GM08714 (cell line): ENCODE measurements at regions not wholly inside any gene's neighbourhood (a gene's known extent, or its start where the extent isn't known, plus 50 kb on each side); places are given as distances from the start of the nearest gene placed in this dataset.
"Not testable (repeated sequence)": the region's sequence is repeated elsewhere in the genome, so short reads cannot be mapped to it uniquely, and the experiment has no call there.

ENCODE experiments used
- H3K4me3 ChIP-seq: fragments of 200-500 bp; sonication (Bioruptor generic); 2 replicates; pipeline ENCODE4 v1.5.1; 2014; ENCODE audit warnings: mild to moderate bottlenecking, low read length, inconsistent platforms
- ZNF274 ChIP-seq: IDR thresholded peaks from 2 replicates; pipeline ENCODE4 v1.6.1; 2012; ENCODE audit warnings: mild to moderate bottlenecking, low read depth, low read length

GRCh38 chr12:105622220-105622619 is 291.7 kb downstream of the C12orf75 start:
- H3K4me3 ChIP-seq = no peak overlapping the region
- no peak for TF ChIP-seq ZNF274

- TF ChIP-seq ZNF274 = no peak
- no peak overlapping the region for H3K4me3 ChIP-seq
Observed at GRCh38 chr12:105622846-105623736, 292.6 kb downstream of the C12orf75 start.

- TF ChIP-seq ZNF274 = no peak
- H3K4me3 ChIP-seq = no peak overlapping the region
Observed at GRCh38 chr12:105626653-105627052, 296.2 kb downstream of the C12orf75 start.

- no peak for TF ChIP-seq ZNF274
- H3K4me3 ChIP-seq = no peak overlapping the region
Observed at GRCh38 chr12:105637470-105637869, 307.0 kb downstream of the C12orf75 start.

GRCh38 chr12:105640761-105641160 is 310.3 kb downstream of the C12orf75 start:
- TF ChIP-seq ZNF274 = no peak

GRCh38 chr12:105641749-105642148 is 311.3 kb downstream of the C12orf75 start:
- no peak for TF ChIP-seq ZNF274
- H3K4me3 ChIP-seq = no peak overlapping the region

More at GRCh38 chr12:105640761-105641160, 310.3 kb downstream of the C12orf75 start:
- no peak overlapping the region for H3K4me3 ChIP-seq

GRCh38 chr12:105644770-105645169 is 314.3 kb downstream of the C12orf75 start:
- no peak for TF ChIP-seq ZNF274

GRCh38 chr12:105654606-105655005 is 324.1 kb downstream of the C12orf75 start:
- no peak for TF ChIP-seq ZNF274
- no peak overlapping the region for H3K4me3 ChIP-seq

More at GRCh38 chr12:105644770-105645169, 314.3 kb downstream of the C12orf75 start:
- H3K4me3 ChIP-seq = no peak overlapping the region

GRCh38 chr12:105658389-105658788 is 327.9 kb downstream of the C12orf75 start:
- TF ChIP-seq ZNF274 = no peak
- no peak overlapping the region for H3K4me3 ChIP-seq

- no peak overlapping the region for H3K4me3 ChIP-seq
- TF ChIP-seq ZNF274 = no peak
Observed at GRCh38 chr12:105659355-105660075, 329.0 kb downstream of the C12orf75 start.

GRCh38 chr12:105664765-105665164 is 334.3 kb downstream of the C12orf75 start:
- not testable (repeated sequence) for H3K4me3 ChIP-seq

- no peak overlapping the region for H3K4me3 ChIP-seq
- no peak for TF ChIP-seq ZNF274
Observed at GRCh38 chr12:105665366-105665765, 334.9 kb downstream of the C12orf75 start.

GRCh38 chr12:105667973-105668743 is 337.7 kb downstream of the C12orf75 start:
- no peak for TF ChIP-seq ZNF274
- no peak overlapping the region for H3K4me3 ChIP-seq

GRCh38 chr12:105670672-105671071 is 340.2 kb downstream of the C12orf75 start:
- no peak for TF ChIP-seq ZNF274

More at GRCh38 chr12:105670672-105671071, 340.2 kb downstream of the C12orf75 start:
- no peak overlapping the region for H3K4me3 ChIP-seq
